GM19397 (cell line): ENCODE measurements at regions not wholly inside any gene's neighbourhood (a gene's known extent, or its start where the extent isn't known, plus 50 kb on each side); places are given as distances from the start of the nearest gene placed in this dataset.
A peak's percentile ranks its signal among the peaks of the same experiment; 100 is the strongest.
"Not testable (repeated sequence)": the region's sequence is repeated elsewhere in the genome, so short reads cannot be mapped to it uniquely, and the experiment has no call there.

Source experiments
- ATAC-seq: cut with Tn5 transposase; IDR thresholded peaks from one replicate; pipeline ENCODE4 v1.9.1; 2021; ENCODE audit warnings: mild to moderate bottlenecking, moderate library complexity; ENCODE audit not compliant: unreplicated experiment

DNA sequence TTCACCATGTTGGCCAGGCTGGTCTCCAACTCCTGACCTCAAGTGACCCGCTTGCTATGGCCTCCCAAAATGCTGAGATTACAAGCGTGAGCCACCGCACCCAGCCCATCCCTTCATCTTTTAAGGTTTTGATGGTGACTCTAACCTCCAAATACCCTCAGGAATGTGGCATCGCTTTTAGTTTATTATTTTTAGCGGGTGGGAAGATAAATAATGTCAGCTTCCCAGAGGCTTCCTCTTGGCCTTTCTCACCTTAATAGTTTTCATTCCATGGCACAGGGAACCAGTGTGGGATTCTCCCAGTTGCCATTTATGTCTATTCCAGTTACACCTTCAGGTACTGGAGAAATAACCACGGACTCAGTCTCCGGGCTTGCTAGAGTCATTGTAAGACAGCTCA lies 92.1 kb upstream of the LRRN2 start:
- ATAC-seq: no peak

DNA sequence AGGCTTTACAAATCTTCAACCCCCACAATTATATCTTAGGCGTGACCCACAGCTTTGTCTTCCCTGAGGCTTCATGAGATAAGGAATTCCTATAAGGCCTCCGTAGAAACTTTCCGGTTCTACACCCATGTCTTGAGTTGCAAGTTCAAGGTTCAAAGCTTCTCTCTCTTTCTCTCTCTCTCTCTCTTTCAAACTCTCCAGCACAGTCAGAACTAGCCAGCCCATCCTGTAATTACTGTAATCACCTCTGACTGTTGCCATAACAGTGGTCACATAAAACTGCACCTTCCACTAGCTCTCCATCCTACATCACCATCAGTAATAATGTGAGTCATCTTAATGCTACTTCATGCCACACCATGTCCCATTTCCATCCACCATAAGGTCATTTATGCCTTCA lies 90.0 kb upstream of the NFASC start:
- no peak for ATAC-seq

DNA sequence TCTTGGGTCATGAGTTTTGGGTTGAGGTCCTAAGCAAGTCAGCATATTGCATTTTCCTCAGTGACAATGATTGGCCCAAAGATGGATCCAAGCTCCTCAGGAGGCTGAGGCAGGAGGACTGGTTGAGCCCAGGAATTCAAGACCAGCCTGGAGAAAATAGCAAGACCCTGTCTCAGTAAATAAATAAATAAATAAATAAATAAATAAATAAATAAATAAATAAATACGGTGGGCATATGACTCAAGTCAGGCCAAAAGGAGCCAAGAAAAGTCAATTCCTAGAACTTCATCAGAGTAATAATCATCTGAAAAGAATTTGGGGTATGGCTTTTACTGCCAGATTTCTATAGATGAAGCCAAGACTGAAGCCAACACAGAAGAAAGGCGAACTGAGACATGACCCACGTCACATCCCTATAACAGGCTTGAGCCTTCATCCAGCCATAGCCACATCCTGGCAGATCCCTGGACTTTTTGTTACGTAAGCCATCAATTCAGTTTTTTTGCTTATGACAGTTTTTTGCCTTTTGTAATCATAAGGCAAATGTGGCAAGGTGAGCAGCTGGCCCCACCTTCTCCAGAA lies 88.5 kb upstream of the NFASC start:
- ATAC-seq: no peak

GRCh38 chr1:204785023-204785422 lies 85.6 kb upstream of the NFASC start:
- not testable (repeated sequence) for ATAC-seq

GRCh38 chr1:204788470-204788869 lies 82.2 kb upstream of the NFASC start:
- ATAC-seq: no peak

GRCh38 chr1:204791453-204792353 lies 79.0 kb upstream of the NFASC start:
- no peak for ATAC-seq

GRCh38 chr1:204792354-204792692 lies 78.3 kb upstream of the NFASC start:
- ATAC-seq: no peak

GRCh38 chr1:204793259-204793914 lies 77.3 kb upstream of the NFASC start:
- ATAC-seq: no peak

DNA sequence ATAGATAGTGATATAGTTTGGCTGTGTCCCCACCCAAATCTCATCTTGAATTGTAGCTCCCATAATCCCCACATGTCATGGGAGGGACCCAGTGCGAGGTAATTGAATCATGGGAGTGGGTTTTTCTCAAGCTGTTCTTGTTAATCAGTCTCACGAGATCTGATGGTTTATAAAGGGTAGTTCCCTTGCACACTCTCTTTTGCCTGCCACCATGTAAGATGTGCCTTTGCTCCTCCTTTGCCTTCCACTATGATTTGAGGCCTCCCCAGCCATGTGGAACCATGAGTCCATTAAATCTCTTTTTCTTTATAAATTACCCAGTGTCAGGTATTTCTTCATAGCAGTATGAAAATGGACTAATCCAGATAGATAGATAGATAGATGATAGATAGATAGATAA lies 73.8 kb upstream of the NFASC start:
- not testable (repeated sequence) for ATAC-seq

DNA sequence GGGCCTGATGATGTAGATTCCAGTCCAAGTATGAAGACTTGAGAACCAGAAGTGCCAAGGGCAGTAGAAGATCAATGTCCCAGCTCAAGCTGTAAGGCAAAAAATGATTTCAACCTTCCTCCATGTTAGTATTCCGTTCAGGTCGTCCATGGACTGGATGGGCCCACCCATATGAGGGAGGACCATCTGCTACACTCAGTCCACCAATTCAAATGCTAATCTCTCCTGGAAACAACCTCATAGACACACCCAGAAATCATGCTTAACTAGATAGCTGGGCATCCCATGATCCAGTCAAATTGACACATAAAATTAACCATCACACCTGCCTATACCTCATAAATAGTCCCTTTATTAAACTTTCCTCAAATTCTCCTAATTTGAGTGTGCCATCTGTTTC lies 73.3 kb upstream of the NFASC start:
- ATAC-seq: no peak

GRCh38 chr1:204799630-204800029 lies 71.0 kb upstream of the NFASC start:
- ATAC-seq: no peak

GRCh38 chr1:204801211-204801610 lies 69.5 kb upstream of the NFASC start:
- ATAC-seq: no peak

DNA sequence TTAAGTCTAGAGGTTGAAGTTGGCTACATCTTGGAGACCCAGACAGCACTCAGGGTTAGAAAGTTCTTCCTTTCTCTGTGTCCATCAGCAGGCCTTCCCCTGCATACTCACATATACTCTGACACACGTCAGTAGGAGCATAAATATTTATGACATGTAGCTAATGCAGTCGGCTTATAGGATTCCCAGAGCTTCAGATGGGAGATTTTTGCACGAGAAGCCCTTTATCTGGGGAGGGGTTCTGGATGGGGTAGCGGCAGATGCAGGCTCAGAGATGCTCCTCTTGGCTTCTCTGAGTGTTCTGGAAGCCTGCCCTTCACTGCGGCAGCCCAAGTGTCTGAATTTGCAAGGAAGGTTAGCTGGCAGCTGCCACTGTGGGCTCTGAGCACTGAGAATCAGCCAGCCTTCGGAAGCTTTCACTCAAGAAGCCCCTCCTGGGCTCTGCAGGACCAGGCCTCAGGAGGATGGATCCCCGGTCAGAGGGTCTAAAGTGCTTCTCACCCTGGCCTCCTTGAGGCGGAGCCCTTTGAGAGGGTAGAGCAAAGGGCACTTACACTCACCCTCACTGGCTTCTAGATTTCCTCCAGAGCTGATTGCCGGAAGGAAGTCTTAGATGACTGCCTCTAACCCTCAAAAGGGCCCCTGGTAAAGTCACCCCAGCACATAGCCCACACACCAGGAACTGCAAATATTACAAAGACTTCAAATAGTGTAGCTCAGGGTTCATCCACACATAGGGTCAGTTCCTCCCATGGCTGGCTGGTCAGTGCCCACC lies 68.1 kb upstream of the NFASC start:
- ATAC-seq: no peak

GRCh38 chr1:204803607-204804006 lies 67.1 kb upstream of the NFASC start:
- no peak for ATAC-seq

DNA sequence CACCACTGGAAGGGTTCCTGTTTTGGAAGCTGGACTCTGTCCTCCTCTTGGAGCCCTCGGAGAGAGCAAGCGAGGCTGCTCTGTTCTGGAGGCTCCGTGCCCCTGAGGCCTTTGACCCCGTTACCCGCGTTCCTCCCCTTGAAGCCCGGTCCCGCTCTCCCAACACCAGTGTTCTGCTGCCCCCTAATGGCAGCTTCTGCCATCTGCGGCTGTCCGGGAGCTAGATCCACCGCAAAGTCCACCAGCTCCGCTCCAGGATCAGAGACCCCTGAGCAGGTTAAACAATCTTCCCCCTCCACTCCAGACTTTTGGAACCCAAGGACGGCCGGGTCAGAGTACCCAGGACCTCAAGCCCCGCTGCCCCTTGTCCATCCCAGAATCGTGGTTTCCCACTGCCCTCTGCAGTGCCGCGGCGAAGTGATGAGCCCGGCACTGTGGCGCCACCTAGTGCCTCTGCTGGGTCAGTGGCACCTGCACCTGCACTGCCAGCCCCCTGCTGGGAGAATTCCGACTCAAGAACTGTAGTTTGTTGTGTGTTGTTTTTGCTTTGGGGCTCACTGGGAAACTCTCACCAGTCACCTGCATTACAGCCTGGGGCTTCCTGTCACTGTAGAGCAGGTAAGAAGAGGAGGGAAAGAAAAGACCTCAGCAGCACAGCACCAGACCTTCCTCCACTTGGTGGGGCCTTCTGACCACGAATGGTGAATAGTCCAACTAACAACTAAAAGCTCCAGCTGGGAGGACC lies 63.5 kb upstream of the NFASC start:
- ATAC-seq: peak; percentile 90

DNA sequence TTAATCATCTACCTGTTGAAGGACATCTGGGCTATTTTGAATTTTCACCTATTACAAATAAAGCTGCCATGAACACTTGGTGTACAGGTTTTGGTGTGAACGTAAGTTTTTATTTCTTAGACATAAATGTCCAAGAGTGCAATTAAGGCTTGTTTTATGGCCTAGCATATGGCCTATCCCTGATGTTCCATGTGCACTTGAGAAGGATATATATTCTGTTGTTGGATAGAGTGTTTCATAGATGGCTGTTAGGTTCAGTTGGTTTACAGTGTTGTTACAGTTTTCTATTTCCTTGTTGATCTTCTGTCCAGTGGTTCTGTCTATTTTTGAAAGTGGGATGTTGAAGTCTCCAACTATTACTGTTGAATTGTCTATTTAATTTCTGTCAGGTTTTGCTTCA lies 61.2 kb upstream of the NFASC start:
- no peak for ATAC-seq

GRCh38 chr1:204812842-204813241 lies 57.8 kb upstream of the NFASC start:
- no peak for ATAC-seq

GRCh38 chr1:204813522-204813921 lies 57.1 kb upstream of the NFASC start:
- ATAC-seq: no peak

DNA sequence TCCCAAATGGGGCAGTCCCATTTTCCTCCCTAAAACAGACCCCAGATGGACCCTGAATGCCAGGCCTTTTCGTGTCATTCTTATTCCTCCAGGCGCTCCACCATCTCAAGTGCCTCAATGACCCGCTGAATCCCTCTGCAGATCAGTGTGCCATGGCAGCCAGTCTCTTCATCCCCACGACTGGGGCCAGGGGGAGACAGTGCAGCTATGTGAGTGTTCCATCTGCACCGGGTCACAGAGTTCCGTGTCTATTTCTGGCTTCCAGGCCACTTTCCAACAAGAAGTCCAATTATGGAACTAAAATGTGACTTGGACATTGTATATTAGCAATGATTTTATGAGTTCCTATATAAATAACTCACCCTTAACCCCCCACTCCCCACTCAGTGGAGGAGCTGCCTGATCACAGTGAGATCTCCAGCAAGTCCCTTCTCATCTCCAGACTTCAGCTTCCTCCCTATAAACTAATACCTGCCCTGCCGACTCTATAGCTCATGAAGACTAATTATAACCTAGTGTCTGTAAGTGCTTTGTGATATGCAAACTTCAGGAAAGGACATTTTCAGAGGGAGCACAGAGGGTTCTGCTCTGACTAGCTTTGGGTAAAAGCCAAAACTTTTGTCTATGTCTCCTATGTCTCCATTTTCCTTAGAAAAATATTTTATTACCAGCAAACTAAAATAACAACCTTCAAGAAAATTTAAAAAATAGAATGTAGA lies 56.3 kb upstream of the NFASC start:
- ATAC-seq: no peak

- ATAC-seq: no peak
Observed at GRCh38 chr1:204817341-204817740, 53.3 kb upstream of the NFASC start.
